ENCODE measurements at regions not wholly inside any gene's neighbourhood (a gene's known extent, or its start where the extent isn't known, plus 50 kb on each side); places are given as distances from the start of the nearest gene placed in this dataset.

GRCh38 chr9:26159575-26160392, 481.5 kb upstream of the TUSC1 start:
- no peak overlapping the region for H3K4me3 ChIP-seq (ENCODE audit: low read depth, poor library complexity, severe bottlenecking)
- intact Hi-C loops (cut with DNase I; ENCODE audit: low total_unique reads) = no loop called here
- WGBS, 2 donors = 87 to 94% methylated on average over 2 of the region's 2 CpGs
- no peak for DNase-seq (ENCODE audit: low spot score in 2 of 2)
- no peak for TF ChIP-seq POLR2A (IDR thresholded peaks at IDR 0.05)
- no peak for TF ChIP-seq CTCF (IDR thresholded peaks at IDR 0.05)

GRCh38 chr9:26158631-26159150, 480.4 kb upstream of the TUSC1 start:
- TF ChIP-seq POLR2A (IDR thresholded peaks at IDR 0.05) = no peak
- TF ChIP-seq CTCF (IDR thresholded peaks at IDR 0.05) = no peak
- intact Hi-C loops (cut with DNase I; ENCODE audit: low total_unique reads) = no loop called here
- H3K4me3 ChIP-seq (ENCODE audit: low read depth, poor library complexity, severe bottlenecking) = no peak overlapping the region
- DNase-seq (ENCODE audit: low spot score in 2 of 2) = no peak
- WGBS, 2 donors = 83 to 85% methylated on average over 4 of the region's 4 CpGs

- DNase-seq (ENCODE audit: low spot score in 2 of 2) = no peak
- intact Hi-C loops (cut with DNase I; ENCODE audit: low total_unique reads) = no loop called here
- no peak overlapping the region for H3K4me3 ChIP-seq (ENCODE audit: low read depth, poor library complexity, severe bottlenecking)
- 82 to 83% methylated on average over 5 of the region's 5 CpGs for WGBS, 2 donors
- TF ChIP-seq CTCF (IDR thresholded peaks at IDR 0.05) = no peak
- no peak for TF ChIP-seq POLR2A (IDR thresholded peaks at IDR 0.05)
Measured at GRCh38 chr9:26157411-26157810, 479.2 kb upstream of the TUSC1 start.

GRCh38 chr9:26152350-26152749, 474.1 kb upstream of the TUSC1 start:
- WGBS, 2 donors = 92 to 97% methylated on average over 2 of the region's 2 CpGs
- no peak for TF ChIP-seq CTCF (IDR thresholded peaks at IDR 0.05)
- no peak for TF ChIP-seq POLR2A (IDR thresholded peaks at IDR 0.05)
- DNase-seq (ENCODE audit: low spot score in 2 of 2) = no peak
- no peak overlapping the region for H3K4me3 ChIP-seq (ENCODE audit: low read depth, poor library complexity, severe bottlenecking)
- intact Hi-C loops (cut with DNase I; ENCODE audit: low total_unique reads) = no loop called here

- TF ChIP-seq POLR2A (IDR thresholded peaks at IDR 0.05) = no peak
- TF ChIP-seq CTCF (IDR thresholded peaks at IDR 0.05) = no peak
- no peak overlapping the region for H3K4me3 ChIP-seq (ENCODE audit: low read depth, poor library complexity, severe bottlenecking)
- DNase-seq (ENCODE audit: low spot score in 2 of 2) = no peak
- WGBS, 2 donors = 82% methylated on average over 2 of the region's 2 CpGs
- intact Hi-C loops (cut with DNase I; ENCODE audit: low total_unique reads) = no loop called here
Measured at GRCh38 chr9:26148128-26148527, 469.9 kb upstream of the TUSC1 start.

All from lower leg skin (tissue), 4 donors.